Tibial artery (tissue), 4 donors: ENCODE measurements at regions not wholly inside any gene's neighbourhood (a gene's known extent, or its start where the extent isn't known, plus 50 kb on each side); places are given as distances from the start of the nearest gene placed in this dataset.

ENCODE experiments used
- DNase-seq, 2 donors: peaks; one replicate each; pipeline ENCODE4 v3.0.0-alpha.2; 2019
- H3K27ac ChIP-seq, 2 donors: fragments of 200-600 bp; sonication (generic) in 1 of 2; 1 replicate in 1 of 2; 2 replicates in 1 of 2; pipeline ENCODE4 v1.5.1; 2018 to 2019; ENCODE audit warnings: mild to moderate bottlenecking in 1 of 2
- H3K27me3 ChIP-seq, 2 donors: fragments of 200-600 bp; sonication (generic) in 1 of 2; one replicate each; pipeline versions ENCODE4 v1.5.1 to v1.6.0; 2016 to 2019
- H3K36me3 ChIP-seq, 3 donors: fragments of 200-600 bp; sonication (generic) in 2 of 3; one replicate each; pipeline ENCODE4 v1.5.1; 2016 to 2019; ENCODE audit warnings: mild to moderate bottlenecking in 2 of 3
- H3K4me1 ChIP-seq, 4 donors: fragments of 200-600 bp; sonication (generic) in 2 of 4; 1 replicate in 3 of 4; 2 replicates in 1 of 4; pipeline ENCODE4 v1.5.1; 2016 to 2019
- H3K4me3 ChIP-seq, 2 donors: fragments of 200-600 bp; sonication (generic) in 1 of 2; 1 replicate in 1 of 2; 2 replicates in 1 of 2; pipeline ENCODE4 v1.5.1; 2018 to 2019; ENCODE audit warnings: mild to moderate bottlenecking in 2 of 2
- H3K9me3 ChIP-seq, 3 donors: fragments of 200-600 bp; sonication (generic) in 1 of 3; one replicate each; pipeline ENCODE4 v1.5.1; 2016 to 2019
- intact Hi-C: fragments of 100-400 bp; cut with DNase I; formaldehyde crosslinking; loops from one replicate; pipeline ENCODE4 v1.15.0; 2023; ENCODE audit warnings: low total_unique reads
- TF ChIP-seq, protein P1 (sequence below), 2 experiments: fragments of 200-600 bp in 1 of 2; fragments of 450-650 bp in 1 of 2; IDR thresholded peaks; one replicate each; pipeline ENCODE4 v1.5.1; 2017 to 2019; ENCODE audit warnings: antibody characterized with exemption in 2 of 2, mild to moderate bottlenecking in 1 of 2, moderate library complexity in 1 of 2

DNA sequence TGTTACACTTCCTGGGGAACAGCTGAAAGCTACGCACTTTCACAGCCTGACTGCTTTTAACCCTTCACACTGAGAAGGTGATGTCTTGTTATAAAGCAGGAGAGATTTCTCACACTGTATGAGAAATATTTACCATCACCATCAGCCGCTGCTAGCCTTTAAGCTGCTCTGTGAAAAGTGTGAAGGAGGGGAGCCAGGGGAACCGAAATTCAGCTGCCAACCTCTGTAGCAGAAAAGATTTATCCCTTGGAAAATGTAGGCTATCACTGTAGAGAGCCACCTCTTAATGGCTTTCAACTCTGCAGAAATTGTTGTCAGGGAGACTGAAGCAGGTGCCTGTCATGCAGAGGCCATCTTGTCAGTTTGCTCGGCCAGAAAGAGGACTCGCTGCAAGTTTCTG is 145.3 kb downstream of the SP3 start:
- TF ChIP-seq, protein P1, sequence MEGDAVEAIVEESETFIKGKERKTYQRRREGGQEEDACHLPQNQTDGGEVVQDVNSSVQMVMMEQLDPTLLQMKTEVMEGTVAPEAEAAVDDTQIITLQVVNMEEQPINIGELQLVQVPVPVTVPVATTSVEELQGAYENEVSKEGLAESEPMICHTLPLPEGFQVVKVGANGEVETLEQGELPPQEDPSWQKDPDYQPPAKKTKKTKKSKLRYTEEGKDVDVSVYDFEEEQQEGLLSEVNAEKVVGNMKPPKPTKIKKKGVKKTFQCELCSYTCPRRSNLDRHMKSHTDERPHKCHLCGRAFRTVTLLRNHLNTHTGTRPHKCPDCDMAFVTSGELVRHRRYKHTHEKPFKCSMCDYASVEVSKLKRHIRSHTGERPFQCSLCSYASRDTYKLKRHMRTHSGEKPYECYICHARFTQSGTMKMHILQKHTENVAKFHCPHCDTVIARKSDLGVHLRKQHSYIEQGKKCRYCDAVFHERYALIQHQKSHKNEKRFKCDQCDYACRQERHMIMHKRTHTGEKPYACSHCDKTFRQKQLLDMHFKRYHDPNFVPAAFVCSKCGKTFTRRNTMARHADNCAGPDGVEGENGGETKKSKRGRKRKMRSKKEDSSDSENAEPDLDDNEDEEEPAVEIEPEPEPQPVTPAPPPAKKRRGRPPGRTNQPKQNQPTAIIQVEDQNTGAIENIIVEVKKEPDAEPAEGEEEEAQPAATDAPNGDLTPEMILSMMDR (IDR thresholded peaks at IDR 0.05), result no peak
- Histone ChIP-seq H3K4me3 (no peak overlapping the region), H3K36me3 (no peaks in the 10 kb centered on the region), H3K27ac (no peak overlapping the region), H3K27me3 (peaks cover 0 to 4% of the 10 kb centered on the region in 2 donors), H3K9me3 (no peaks in the 10 kb centered on the region), H3K4me1 (no peaks in the 10 kb centered on the region)
- DNase-seq, result no peak
- intact Hi-C loops, result no loop called here

DNA sequence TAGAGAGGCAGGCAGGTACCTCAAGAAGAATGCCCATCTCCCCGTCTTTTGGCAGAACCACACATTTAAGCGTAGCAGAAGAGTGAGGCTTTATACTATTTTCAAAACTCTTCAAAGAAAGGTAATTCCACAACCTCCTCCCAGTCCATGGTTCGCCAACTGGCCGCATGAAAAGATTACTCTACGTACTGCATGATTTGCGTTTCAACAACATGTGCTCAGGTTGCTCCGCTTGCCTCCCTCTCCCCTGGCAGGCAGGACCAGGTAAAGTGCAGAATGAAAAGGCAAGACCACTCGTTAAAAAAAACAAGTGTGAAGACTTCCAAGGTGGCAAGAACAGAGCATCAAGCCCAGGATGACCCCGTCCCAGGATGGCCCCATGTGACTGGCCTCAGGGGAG is 143.7 kb downstream of the SP3 start:
- Histone ChIP-seq H3K36me3 (no peaks in the 10 kb centered on the region), H3K27me3 (peaks cover 0 to 4% of the 10 kb centered on the region in 2 donors), H3K4me1 (no peaks in the 10 kb centered on the region), H3K4me3 (no peak overlapping the region), H3K9me3 (no peaks in the 10 kb centered on the region), H3K27ac (no peak overlapping the region)
- TF ChIP-seq, protein P1 (IDR thresholded peaks at IDR 0.05), result no peak
- no peak for DNase-seq
- intact Hi-C loops, result no loop called here

DNA sequence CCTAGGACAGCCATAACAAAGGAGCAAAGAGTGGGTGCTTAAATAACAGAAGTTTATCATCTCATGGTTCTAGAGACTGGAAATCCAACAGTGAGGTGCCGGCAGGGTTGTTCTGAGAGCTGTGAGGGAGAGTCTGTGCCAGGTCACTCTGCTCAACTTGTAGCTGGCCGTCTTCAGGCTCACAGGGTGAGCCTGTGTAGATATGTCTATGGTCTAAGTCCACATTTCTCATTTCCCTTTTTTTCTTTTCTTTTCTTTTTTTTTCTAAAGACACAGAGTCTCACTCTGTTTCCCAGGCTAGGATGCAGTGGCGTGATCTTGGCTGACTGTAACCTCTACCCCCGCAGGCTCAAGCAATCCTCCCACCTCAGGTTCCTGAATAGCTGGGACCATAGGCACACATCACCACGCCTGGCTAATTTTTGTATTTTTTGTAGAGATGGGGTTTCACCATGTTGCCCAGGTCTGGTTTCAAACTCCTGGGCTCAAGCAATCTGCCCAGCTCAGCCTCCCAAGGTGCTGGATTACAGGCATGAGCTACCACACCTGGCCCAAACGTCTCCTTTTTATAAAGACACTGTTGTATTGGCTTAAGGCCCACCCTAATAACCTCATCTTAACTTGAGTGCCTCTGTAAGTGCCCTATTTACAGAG is 142.2 kb downstream of the SP3 start:
- Histone ChIP-seq H3K27ac (no peak overlapping the region), H3K9me3 (no peaks in the 10 kb centered on the region), H3K4me1 (no peaks in the 10 kb centered on the region), H3K4me3 (no peak overlapping the region), H3K27me3 (peaks cover 0 to 4% of the 10 kb centered on the region in 2 donors), H3K36me3 (no peaks in the 10 kb centered on the region)
- intact Hi-C loops, result no loop called here
- DNase-seq, result no peak
- TF ChIP-seq, protein P1 (IDR thresholded peaks at IDR 0.05), result no peak

DNA sequence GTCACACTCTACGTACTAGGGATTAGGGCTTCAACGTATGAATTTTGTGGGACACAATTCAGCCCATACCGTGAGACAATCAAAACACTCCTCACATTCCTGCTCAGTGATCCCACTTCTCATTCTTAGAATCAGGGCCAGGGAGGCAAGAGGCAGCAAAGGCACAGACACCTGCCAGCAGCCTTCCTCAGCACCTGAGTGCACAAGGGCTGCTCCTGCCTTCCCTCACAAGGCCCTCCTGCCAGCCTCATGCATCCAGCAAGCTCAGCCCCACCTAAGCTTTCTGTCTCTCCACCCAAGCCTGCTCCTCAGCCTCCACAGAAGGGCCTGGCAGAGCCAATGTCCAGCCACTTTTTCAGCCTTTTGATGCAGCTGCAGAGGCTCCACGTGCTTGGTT is 141.6 kb downstream of the SP3 start:
- TF ChIP-seq, protein P1 (IDR thresholded peaks at IDR 0.05), result no peak
- H3K4me1 ChIP-seq, result no peaks in the 10 kb centered on the region
- no peaks in the 10 kb centered on the region for H3K9me3 ChIP-seq
- DNase-seq, result no peak
- H3K36me3 ChIP-seq, result no peaks in the 10 kb centered on the region
- H3K4me3 ChIP-seq, result no peak overlapping the region
- intact Hi-C loops, result no loop called here
- no peak overlapping the region for H3K27ac ChIP-seq
- H3K27me3 ChIP-seq, result peaks cover 0 to 4% of the 10 kb centered on the region in 2 donors

DNA sequence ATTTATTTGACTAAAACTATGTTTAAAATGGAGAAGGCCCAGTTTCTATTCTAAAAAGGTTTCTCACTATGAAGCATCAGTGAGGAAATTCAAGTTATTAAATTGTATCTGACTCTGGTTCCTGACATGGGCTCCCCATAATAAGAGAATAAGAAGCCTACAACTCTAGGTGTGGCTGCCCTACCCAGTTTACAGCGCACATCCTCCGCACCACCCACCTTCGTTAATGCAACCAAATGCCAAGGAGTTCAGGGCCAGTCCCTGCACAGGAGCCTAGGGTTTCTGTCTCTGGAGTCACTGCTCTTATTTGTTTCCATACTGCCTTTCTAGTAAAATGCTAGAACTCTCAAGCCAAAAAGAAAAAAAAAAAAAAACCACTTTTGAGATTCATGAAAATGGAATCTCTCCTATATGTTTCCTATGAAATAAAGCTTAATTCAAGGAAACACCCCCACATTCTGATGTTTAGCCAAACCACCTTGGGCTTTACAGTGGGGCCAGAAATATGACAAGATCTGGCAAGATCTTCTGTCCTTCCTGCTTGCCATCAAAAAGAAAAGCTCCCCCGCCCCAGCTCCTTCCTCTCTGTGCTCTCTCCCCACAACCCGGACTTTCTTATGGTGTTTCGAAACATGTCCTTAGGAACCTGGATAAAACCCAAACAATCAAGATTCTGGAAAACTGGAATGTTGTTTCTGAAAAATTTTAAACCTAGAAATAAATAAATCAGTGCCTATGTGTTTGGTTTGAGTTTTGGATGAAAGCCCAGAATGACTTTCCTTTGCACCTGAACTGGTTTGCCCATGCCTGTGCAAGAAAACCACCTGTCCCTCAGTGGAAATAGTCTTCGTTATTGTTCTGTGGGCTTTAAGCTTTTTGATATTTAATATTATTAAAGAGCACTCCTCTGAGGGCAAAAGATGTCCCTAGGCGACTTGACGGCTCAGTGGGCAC is 136.7 kb downstream of the SP3 start:
- intact Hi-C loops, result no loop called here

More for the DNA sequence above, 136.7 kb downstream of the SP3 start:
- Histone ChIP-seq H3K36me3 (no peaks in the 10 kb centered on the region), H3K4me3 (no peak overlapping the region), H3K4me1 (peaks cover 0 to 32% (median 23%) of the 10 kb centered on the region in 4 donors), H3K27me3 (no peaks in the 10 kb centered on the region), H3K9me3 (no peaks in the 10 kb centered on the region), H3K27ac (no peak overlapping the region)
- DNase-seq, result no peak
- TF ChIP-seq, protein P1 (IDR thresholded peaks at IDR 0.05), result no peak
